ENCODE measurements at regions not wholly inside any gene's neighbourhood (a gene's known extent, or its start where the extent isn't known, plus 50 kb on each side); places are given as distances from the start of the nearest gene placed in this dataset.
"Not testable (repeated sequence)": the region's sequence is repeated elsewhere in the genome, so short reads cannot be mapped to it uniquely, and the experiment has no call there.

DNA sequence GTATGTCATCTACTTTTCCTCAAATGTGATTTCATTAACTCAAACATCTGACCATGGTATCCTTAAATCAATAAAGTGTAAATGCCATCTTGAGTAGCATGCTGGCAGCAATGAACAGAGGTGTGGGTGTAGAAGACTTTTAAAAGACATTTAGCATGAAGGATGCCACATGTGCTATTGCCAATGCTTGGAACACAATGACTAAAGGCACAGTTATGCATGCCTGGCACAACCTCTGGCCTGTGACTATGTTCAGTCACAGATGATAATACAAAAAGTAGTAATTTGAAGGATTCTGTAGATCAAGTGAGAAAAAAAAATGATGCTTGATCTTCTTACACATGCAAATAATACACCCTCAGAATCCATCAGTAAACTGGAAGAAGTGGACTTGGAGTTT is 938.9 kb upstream of the ADGRL4 start:
- DNase-seq (ENCODE audit: low read depth): no peak

GRCh38 chr1:79929356-79929755 is 922.8 kb upstream of the ADGRL4 start:
- DNase-seq (ENCODE audit: low read depth): no peak

DNA sequence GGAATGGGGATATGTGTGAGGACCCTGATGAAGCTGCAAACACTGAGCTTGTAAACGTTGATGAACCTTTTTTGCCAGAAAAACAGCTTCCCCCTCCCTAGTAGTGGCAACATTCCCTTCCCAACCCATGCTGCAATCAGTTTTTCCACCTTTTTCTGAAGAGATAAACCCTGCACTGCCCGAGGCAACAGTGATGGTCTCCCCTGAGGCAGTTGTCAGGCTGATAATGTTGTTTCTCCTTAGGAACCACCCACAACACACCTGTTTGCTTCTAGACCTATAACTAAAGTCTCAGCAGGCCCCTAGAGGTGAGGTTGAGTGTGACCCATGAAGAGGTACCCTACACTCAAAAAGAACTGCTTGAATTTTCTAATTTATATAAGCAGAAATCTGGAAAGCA is 922.4 kb upstream of the ADGRL4 start:
- no peak for DNase-seq (ENCODE audit: low read depth)

GRCh38 chr1:79920960-79921669 is 914.6 kb upstream of the ADGRL4 start:
- DNase-seq (ENCODE audit: low read depth): no peak

DNA sequence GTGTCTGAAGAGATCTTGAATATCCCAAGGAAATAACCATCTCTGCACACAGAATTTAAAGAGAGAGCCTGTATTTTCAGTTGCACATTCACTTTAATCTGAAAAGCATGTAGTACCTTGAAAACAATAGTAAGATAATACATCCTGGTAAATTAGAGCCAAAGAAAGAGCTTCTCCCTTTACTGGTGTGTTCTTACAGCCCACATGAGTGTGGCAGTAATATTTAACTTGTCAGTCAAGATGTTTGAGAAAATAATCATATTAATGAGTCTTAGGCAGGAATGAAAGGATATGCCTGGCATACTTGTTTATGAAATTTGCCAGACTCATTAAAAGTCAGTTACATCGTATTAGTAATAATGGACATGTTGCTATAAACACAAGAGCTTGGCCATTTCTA is 908.4 kb upstream of the ADGRL4 start:
- no peak for DNase-seq (ENCODE audit: low read depth)

DNA sequence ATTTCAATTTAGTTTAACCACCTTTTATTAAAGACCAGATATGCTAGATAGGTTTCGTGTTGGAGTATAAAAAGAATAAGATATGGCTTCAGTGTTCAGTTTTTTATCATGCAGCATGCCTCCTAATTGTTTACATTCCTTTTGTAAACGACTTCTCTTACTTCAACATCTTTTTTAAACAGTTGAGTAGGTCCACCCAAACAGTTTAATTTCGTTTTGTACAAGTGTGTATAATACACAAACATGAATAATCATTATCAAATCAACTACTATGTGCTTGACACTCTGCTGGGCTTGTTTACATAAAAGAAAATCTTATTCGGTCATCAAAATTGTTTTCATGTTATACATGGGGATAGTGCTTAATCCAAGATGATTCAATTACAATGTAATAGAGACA is 906.3 kb upstream of the ADGRL4 start:
- DNase-seq (ENCODE audit: low read depth): no peak

DNA sequence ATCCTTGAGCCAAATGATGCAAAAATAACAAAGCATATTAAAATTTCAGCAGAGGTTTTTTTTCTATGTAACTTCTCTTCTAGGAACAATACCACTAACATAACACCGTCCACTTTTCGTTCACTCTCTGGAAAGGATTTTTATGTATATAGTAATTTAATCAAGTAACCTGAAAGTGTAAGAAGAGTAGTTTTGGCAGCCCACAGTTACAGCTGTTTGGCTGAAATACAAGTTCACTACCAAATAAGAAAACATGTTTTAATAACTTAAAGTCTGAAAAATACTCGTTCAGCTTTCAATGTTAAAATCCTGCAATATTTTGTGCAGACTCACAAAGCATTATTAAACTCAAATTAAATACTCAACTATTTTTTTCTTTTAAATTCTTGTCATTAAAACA is 896.8 kb upstream of the ADGRL4 start:
- DNase-seq (ENCODE audit: low read depth): no peak

DNA sequence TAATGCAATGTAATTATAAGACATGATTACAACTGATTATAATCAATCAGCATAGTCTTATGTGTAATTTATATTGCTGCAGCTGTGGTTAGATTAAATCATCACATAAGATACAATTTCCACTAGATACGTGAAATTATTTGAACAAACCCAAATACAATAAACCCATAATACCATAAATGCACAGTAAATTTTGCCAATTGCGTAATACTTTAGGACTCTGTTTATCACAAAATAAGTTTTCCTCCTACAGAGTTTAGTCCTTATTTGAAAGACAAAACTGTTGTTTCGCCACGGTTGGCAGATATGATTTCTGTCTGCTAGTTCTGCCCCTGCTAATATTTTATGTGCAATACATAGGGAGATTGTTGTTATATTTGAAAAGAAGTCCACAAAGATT is 895.9 kb upstream of the ADGRL4 start:
- DNase-seq (ENCODE audit: low read depth): no peak

DNA sequence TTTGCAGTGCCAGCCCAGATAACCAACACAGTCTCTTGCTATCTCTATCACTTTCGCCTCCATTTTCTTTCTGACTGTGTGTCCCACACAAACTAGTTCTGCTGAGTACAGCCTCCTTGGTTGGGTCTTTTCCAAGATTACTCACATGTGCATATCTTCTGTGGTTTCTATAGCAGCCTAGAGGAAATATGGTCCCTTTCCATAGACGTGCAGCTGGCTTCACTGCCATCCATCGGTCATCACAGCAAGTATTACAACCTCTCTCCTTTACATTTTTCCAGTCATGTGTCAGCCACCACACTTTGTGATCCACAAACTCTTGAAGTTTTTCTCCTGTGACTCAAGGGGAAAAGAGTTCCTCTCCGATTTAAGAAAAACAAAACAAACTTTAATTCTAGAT is 893.4 kb upstream of the ADGRL4 start:
- DNase-seq (ENCODE audit: low read depth): peak; percentile 73

GRCh38 chr1:79896140-79896539 is 889.6 kb upstream of the ADGRL4 start:
- DNase-seq (ENCODE audit: low read depth): no peak

- no peak for DNase-seq (ENCODE audit: low read depth)
These were observed 889.0 kb upstream of the ADGRL4 start for GRCh38 chr1:79895573-79895972.

DNA sequence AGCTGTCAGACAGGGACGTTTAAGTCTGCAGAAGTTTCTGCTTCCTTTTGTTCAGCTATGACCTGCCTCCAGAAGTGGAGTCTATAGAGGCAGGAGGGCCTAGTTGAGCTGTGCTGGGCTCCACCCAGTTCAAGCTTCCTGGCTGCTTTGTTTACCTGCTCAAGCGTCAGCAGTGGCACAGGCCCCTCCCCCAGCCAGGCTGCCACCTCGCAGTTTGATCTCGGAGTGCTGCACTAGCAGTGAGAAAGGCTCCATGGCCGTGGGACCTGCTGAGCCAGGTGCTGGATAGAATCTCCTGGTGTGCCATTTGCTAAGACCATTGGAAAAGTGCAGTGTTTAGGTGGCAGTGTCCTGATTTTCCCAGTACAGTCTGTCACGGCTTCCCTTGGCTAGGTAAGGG is 887.6 kb upstream of the ADGRL4 start:
- DNase-seq (ENCODE audit: low read depth): not testable (repeated sequence)

- DNase-seq (ENCODE audit: low read depth): no peak
These were observed 880.5 kb upstream of the ADGRL4 start for GRCh38 chr1:79887059-79887458.

DNA sequence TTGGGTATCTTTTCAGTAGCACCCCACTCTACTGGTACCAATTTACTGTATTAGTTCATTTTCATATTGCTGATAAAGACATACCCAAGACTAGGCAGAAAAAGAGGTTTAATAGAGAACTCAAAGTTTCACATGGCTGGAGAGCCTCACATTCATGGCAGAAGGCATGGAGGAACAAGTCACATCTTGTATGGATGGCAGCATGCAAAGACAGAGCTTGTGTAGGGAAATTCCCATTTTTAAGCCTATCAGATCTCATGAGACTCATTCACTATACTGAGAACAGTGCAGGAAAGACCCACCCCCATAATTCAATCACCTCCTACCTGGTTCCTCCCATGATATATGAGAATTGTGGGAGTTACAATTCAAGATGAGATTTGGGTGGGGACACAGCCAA is 878.6 kb upstream of the ADGRL4 start:
- no peak for DNase-seq (ENCODE audit: low read depth)

DNA sequence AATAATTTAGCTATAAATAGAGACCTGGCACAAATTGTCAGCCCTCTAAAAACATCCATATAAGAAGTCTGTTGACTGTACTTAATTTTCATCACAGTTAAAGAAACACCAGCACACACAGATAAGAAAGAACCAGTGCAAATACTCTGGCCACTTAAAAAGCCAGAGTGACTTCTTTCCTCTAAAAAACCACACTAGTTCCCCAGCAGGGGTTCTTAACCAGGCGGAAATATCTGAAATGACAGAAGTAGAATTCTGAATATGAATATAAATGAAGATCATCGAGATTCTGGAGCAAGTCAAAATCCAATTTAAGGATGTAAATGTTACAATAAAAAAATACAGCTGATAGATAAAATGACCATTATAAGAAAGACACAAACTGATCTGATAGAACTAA is 870.6 kb upstream of the ADGRL4 start:
- no peak for DNase-seq (ENCODE audit: low read depth)

DNA sequence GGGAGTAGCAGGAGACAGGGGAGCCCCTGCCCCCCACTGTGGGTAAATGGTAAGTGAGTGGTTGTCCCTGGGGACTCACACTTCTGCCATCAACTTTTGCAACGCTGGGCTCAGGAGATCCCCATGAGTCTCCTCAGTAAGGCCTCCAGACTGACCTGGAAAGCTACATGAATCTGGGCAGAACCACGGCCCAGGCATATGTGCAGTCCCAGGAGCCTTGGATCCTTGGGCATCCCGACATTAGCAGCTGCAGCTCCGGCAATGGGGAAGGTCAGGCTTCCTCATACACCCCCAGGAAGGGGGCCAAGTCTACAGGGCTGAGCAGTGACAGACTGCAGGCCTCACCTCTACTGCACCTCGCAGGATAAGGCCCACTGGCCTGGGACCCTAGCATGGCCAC is 868.7 kb upstream of the ADGRL4 start:
- DNase-seq (ENCODE audit: low read depth): no peak

GRCh38 chr1:79874289-79874688 is 867.8 kb upstream of the ADGRL4 start:
- DNase-seq (ENCODE audit: low read depth): no peak

GRCh38 chr1:79859212-79859948 is 852.9 kb upstream of the ADGRL4 start:
- DNase-seq (ENCODE audit: low read depth): peak; percentile 22

GRCh38 chr1:79852004-79852403 is 845.5 kb upstream of the ADGRL4 start:
- no peak for DNase-seq (ENCODE audit: low read depth)

DNA sequence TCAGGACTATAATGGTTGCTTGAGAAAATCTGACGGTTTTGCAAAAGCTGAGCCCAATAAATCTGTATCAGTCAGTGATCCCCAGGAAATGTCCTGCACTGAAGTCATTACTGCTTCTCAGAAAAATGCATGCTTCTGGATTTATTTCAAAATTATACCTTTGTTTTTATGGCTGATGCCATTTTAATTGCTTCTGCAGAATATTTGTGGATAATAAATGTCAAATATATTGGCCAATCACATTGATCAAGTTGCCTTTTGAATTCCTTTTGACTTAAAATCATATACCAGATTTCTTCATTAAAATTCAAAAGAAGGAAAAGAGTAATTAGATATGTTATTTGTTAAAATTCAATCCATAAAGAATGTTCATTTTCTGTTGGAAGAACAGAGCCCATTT is 842.9 kb upstream of the ADGRL4 start:
- no peak for DNase-seq (ENCODE audit: low read depth)

DNA sequence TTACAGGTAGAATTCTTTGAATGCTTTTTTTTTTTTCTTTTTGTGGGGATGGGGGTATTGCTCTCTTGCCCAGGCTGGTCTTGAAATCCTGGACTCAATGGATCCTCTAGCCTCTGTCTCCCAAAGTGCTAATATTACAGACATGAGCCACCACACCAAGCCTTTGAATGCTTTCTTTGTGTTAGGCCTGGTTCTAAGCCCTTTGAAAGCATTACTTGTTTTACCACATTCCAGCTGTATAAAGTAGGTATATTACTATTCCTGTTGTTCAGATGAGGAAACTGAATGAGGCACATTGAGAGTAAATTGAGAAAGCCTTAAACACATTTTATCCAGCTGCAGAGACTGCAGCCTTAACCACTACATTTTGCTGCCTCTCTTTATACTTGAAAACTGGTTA is 841.8 kb upstream of the ADGRL4 start:
- no peak for DNase-seq (ENCODE audit: low read depth)

GRCh38 chr1:79847700-79848099 is 841.2 kb upstream of the ADGRL4 start:
- DNase-seq (ENCODE audit: low read depth): no peak

GRCh38 chr1:79845936-79846335 is 839.4 kb upstream of the ADGRL4 start:
- no peak for DNase-seq (ENCODE audit: low read depth)

DNA sequence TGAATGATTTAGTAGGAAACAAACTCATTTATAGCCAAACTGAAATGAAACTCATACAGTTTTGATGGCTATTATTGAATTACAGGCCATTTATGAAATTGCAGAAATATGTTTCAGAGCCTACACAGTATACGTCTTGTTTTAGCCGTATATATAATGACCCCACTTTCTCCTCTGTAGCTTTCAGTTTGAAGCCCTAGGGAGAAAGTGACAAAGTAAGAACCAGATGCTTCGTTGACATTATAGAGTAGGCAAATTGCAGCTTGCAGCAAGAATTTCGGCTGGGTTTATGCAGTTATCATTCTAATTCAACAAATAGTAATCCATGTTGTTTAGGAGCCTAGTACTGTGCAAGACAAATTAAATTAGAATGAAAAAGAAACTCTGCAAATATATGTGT is 836.3 kb upstream of the ADGRL4 start:
- DNase-seq (ENCODE audit: low read depth): no peak
